ENCODE measurements at regions not wholly inside any gene's neighbourhood (a gene's known extent, or its start where the extent isn't known, plus 50 kb on each side); places are given as distances from the start of the nearest gene placed in this dataset.
A peak's percentile ranks its signal among the peaks of the same experiment; 100 is the strongest.
"Not testable (repeated sequence)": the region's sequence is repeated elsewhere in the genome, so short reads cannot be mapped to it uniquely, and the experiment has no call there.

GRCh38 chr1:174105086-174105485 lies 54.2 kb upstream of the RABGAP1L start:
- no peak overlapping the region for H3K4me3 ChIP-seq
- 95% methylated on average over 4 of the region's 8 CpGs for WGBS (ENCODE audit: insufficient coverage, low coverage, low lambda C conversion rate, missing lambda C conversion rate)
- no peak for DNase-seq
- intact Hi-C loops (cut with DNase I): no loop called here
- H3K36me3 ChIP-seq: no peaks in the 10 kb centered on the region
- TF ChIP-seq CTCF (IDR thresholded peaks at IDR 0.05): no peak
- no peak overlapping the region for H3K27ac ChIP-seq
- H3K27me3 ChIP-seq: no peaks in the 10 kb centered on the region
- ATAC-seq: no peak
- no peaks in the 10 kb centered on the region for H3K4me1 ChIP-seq
- no peaks in the 10 kb centered on the region for H3K9me3 ChIP-seq

- no peak for TF ChIP-seq POLR2A (IDR thresholded peaks at IDR 0.05)
- Histone ChIP-seq H3K36me3 (no peaks in the 10 kb centered on the region), H3K9me3 (no peaks in the 10 kb centered on the region), H3K27me3 (no peaks in the 10 kb centered on the region), H3K27ac (no peak overlapping the region), H3K4me3 (no peak overlapping the region), H3K4me1 (no peaks in the 10 kb centered on the region)
- ATAC-seq (no peak), DNase-seq (no peak)
- intact Hi-C loops (cut with DNase I): no loop called here
- WGBS (ENCODE audit: insufficient coverage, low coverage, low lambda C conversion rate, missing lambda C conversion rate): 71% methylated on average over 2 of the region's 2 CpGs
Observed at GRCh38 chr1:174103766-174104165, 55.6 kb upstream of the RABGAP1L start.

GRCh38 chr1:174101976-174102375 lies 57.3 kb upstream of the RABGAP1L start:
- H3K36me3 ChIP-seq; H3K27me3 ChIP-seq; H3K4me3 ChIP-seq; intact Hi-C loops (cut with DNase I); H3K27ac ChIP-seq; ATAC-seq; H3K9me3 ChIP-seq; DNase-seq; H3K4me1 ChIP-seq: not testable (repeated sequence)
- WGBS (ENCODE audit: insufficient coverage, low coverage, low lambda C conversion rate, missing lambda C conversion rate): 85% methylated on average over 9 of the region's 9 CpGs

- DNase-seq (no peak), ATAC-seq (no peak)
- 75% methylated on average over 2 of the region's 2 CpGs for WGBS (ENCODE audit: insufficient coverage, low coverage, low lambda C conversion rate, missing lambda C conversion rate)
- H3K36me3 ChIP-seq: no peaks in the 10 kb centered on the region
- H3K9me3 ChIP-seq: no peaks in the 10 kb centered on the region
- TF ChIP-seq CTCF (IDR thresholded peaks at IDR 0.05) (no peak), POLR2A (IDR thresholded peaks at IDR 0.05) (no peak)
- no peak overlapping the region for H3K4me3 ChIP-seq
- no peak overlapping the region for H3K27ac ChIP-seq
- intact Hi-C loops (cut with DNase I): no loop called here
- H3K27me3 ChIP-seq: no peaks in the 10 kb centered on the region
- no peaks in the 10 kb centered on the region for H3K4me1 ChIP-seq
Observed at GRCh38 chr1:174097426-174097825, 61.9 kb upstream of the RABGAP1L start.

GRCh38 chr1:174093789-174094188 lies 65.5 kb upstream of the RABGAP1L start:
- peak in 1 of 4 donors; percentile 62 for ATAC-seq
- H3K27ac ChIP-seq; H3K4me1 ChIP-seq; intact Hi-C loops (cut with DNase I); H3K4me3 ChIP-seq; H3K27me3 ChIP-seq; H3K36me3 ChIP-seq; DNase-seq; H3K9me3 ChIP-seq: not testable (repeated sequence)
- 54% methylated on average over 5 of the region's 5 CpGs for WGBS (ENCODE audit: insufficient coverage, low coverage, low lambda C conversion rate, missing lambda C conversion rate)
- peak in 2 of 4 donors; percentile 7 to 29 for TF ChIP-seq CTCF (IDR thresholded peaks at IDR 0.05)

- 86% methylated on average over 3 of the region's 3 CpGs for WGBS (ENCODE audit: insufficient coverage, low coverage, low lambda C conversion rate, missing lambda C conversion rate)
- H3K9me3 ChIP-seq: no peaks in the 10 kb centered on the region
- H3K4me3 ChIP-seq: no peak overlapping the region
- no peaks in the 10 kb centered on the region for H3K36me3 ChIP-seq
- TF ChIP-seq POLR2A (IDR thresholded peaks at IDR 0.05) (no peak), CTCF (IDR thresholded peaks at IDR 0.05) (no peak)
- no peak overlapping the region for H3K27ac ChIP-seq
- DNase-seq (no peak), ATAC-seq (no peak)
- intact Hi-C loops (cut with DNase I): no loop called here
- no peaks in the 10 kb centered on the region for H3K27me3 ChIP-seq
- no peaks in the 10 kb centered on the region for H3K4me1 ChIP-seq
Observed at GRCh38 chr1:174090471-174090870, 68.3 kb upstream of the RC3H1 start.

Data from right lobe of liver (tissue), 6 donors.